GM13977 (cell line): ENCODE measurements at regions not wholly inside any gene's neighbourhood (a gene's known extent, or its start where the extent isn't known, plus 50 kb on each side); places are given as distances from the start of the nearest gene placed in this dataset.

Experiments used
- DNase-seq: peaks from one replicate; pipeline ENCODE4 v3.0.0; 2012; ENCODE audit warnings: low spot score
- CTCF ChIP-seq: IDR thresholded peaks from 2 replicates; pipeline ENCODE4 v1.5.1; 2012; ENCODE audit warnings: mild to moderate bottlenecking, control low read depth; ENCODE audit not compliant: insufficient read depth; ENCODE audit errors: extremely low read depth, missing control alignments
- in situ Hi-C: fragments of 300-500 bp; cut with MboI; formaldehyde crosslinking; loops from one replicate; pipeline ENCODE4 v1.12.0; 2022; ENCODE audit warnings: low sequenced_read_pairs, low pct_unique_long_range_greater_than_20kb, mixed read lengths, inconsistent platforms; ENCODE audit not compliant: unreplicated experiment

GRCh38 chr5:71886406-71886805, 167.3 kb downstream of the CARTPT start:
- TF ChIP-seq CTCF: no peak

GRCh38 chr5:71887680-71888079, 168.6 kb downstream of the CARTPT start:
- peak; percentile 70 for DNase-seq
- no peak for TF ChIP-seq CTCF
- in situ Hi-C loops: no loop called here

More at GRCh38 chr5:71886406-71886805, 167.3 kb downstream of the CARTPT start:
- no peak for DNase-seq
- in situ Hi-C loops: no loop called here

GRCh38 chr5:71891406-71891805, 172.3 kb downstream of the CARTPT start:
- TF ChIP-seq CTCF: no peak
- no peak for DNase-seq
- in situ Hi-C loops: no loop called here

GRCh38 chr5:71891856-71892255, 172.8 kb downstream of the CARTPT start:
- no peak for TF ChIP-seq CTCF
- no peak for DNase-seq
- in situ Hi-C loops: no loop called here

GRCh38 chr5:71892641-71893365, 173.7 kb downstream of the CARTPT start:
- DNase-seq: no peak
- TF ChIP-seq CTCF: no peak
- in situ Hi-C loops: no loop called here

- DNase-seq: no peak
- no peak for TF ChIP-seq CTCF
- in situ Hi-C loops: no loop called here
These were observed 174.4 kb downstream of the CARTPT start for GRCh38 chr5:71893451-71893850.
